ENCODE measurements at regions not wholly inside any gene's neighbourhood (a gene's known extent, or its start where the extent isn't known, plus 50 kb on each side); places are given as distances from the start of the nearest gene placed in this dataset.

DNA sequence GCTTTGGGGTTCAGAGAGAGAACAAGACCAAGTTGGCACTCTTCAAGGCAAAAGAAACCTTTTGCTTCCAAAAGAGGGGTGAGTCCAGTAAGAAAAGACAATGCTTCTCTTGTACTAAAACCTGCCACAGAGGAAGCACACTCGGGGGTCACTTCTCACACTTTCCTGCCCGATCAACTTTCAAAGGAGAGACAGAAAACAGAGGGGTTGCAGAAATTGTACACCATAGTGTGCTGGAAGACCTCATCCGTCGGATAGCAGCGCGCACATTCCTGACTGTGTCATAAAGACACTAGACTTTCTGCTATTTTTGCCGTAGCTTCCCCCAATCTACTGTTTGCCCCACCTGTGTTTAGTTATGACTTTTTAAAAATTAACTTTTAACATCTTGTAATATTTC, 66.9 kb downstream of the OR2K2 start:
- H3K27me3 ChIP-seq, result no peaks in the 10 kb centered on the region
- H3K9me3 ChIP-seq (ENCODE audit: low read depth), result no peaks in the 10 kb centered on the region
- H3K27ac ChIP-seq, result no peak overlapping the region
- H3K4me3 ChIP-seq, result no peak overlapping the region
- no peak for DNase-seq (ENCODE audit: low read depth in 1 of 2, low spot score in 1 of 2)
- TF ChIP-seq, protein P1, sequence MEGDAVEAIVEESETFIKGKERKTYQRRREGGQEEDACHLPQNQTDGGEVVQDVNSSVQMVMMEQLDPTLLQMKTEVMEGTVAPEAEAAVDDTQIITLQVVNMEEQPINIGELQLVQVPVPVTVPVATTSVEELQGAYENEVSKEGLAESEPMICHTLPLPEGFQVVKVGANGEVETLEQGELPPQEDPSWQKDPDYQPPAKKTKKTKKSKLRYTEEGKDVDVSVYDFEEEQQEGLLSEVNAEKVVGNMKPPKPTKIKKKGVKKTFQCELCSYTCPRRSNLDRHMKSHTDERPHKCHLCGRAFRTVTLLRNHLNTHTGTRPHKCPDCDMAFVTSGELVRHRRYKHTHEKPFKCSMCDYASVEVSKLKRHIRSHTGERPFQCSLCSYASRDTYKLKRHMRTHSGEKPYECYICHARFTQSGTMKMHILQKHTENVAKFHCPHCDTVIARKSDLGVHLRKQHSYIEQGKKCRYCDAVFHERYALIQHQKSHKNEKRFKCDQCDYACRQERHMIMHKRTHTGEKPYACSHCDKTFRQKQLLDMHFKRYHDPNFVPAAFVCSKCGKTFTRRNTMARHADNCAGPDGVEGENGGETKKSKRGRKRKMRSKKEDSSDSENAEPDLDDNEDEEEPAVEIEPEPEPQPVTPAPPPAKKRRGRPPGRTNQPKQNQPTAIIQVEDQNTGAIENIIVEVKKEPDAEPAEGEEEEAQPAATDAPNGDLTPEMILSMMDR (IDR thresholded peaks at IDR 0.05; ENCODE audit: low read depth, low read length), result no peak
- no peaks in the 10 kb centered on the region for H3K4me1 ChIP-seq (ENCODE audit: low read depth)
- no peaks in the 10 kb centered on the region for H3K36me3 ChIP-seq

GRCh38 chr9:111258875-111259271, 71.2 kb downstream of the OR2K2 start:
- DNase-seq (ENCODE audit: low read depth in 1 of 2, low spot score in 1 of 2), result no peak
- TF ChIP-seq, protein P1 (IDR thresholded peaks at IDR 0.05; ENCODE audit: low read depth, low read length), result no peak
- Histone ChIP-seq H3K27me3 (no peaks in the 10 kb centered on the region), H3K36me3 (no peaks in the 10 kb centered on the region), H3K4me3 (no peak overlapping the region), H3K9me3 (ENCODE audit: low read depth) (no peaks in the 10 kb centered on the region), H3K4me1 (ENCODE audit: low read depth) (no peaks in the 10 kb centered on the region), H3K27ac (no peak overlapping the region)

DNA sequence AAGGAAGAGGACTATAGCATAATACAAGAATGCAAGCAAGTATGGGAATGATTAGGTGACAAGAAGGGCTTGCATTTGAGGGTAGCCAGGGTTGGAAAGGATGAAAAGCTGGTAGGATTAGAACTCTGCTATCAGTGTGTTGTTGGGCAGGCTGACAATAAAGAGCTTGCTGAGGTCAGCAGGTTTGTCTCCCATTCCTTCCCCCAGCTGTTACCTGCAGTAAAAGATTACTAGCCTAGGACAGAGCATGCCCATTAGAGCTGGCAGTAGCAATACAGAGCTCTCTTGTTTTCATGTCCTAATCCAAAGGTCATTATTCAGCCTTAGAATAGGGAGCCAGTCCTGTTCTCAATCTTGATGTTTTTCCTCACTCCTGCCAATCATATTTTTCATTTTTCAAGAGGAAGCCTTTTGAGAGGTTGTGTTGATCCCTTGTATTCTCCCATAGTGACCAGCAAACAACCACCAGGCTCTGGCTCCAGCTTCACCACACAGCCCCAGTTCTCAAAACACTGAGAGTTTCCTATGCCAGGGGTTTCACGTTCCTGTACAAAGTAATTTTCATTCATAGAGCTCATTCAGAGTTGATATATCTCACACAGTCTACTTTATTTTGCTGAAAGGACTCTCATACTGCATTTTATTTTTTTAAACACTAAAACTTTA, 71.7 kb downstream of the OR2K2 start:
- no peaks in the 10 kb centered on the region for H3K27me3 ChIP-seq
- no peak overlapping the region for H3K4me3 ChIP-seq
- TF ChIP-seq, protein P1 (IDR thresholded peaks at IDR 0.05; ENCODE audit: low read depth, low read length), result no peak
- H3K9me3 ChIP-seq (ENCODE audit: low read depth), result no peaks in the 10 kb centered on the region
- no peaks in the 10 kb centered on the region for H3K4me1 ChIP-seq (ENCODE audit: low read depth)
- H3K36me3 ChIP-seq, result no peaks in the 10 kb centered on the region
- H3K27ac ChIP-seq, result no peak overlapping the region
- DNase-seq (ENCODE audit: low read depth in 1 of 2, low spot score in 1 of 2), result no peak

GRCh38 chr9:111253742-111254437, 76.1 kb downstream of the OR2K2 start:
- Histone ChIP-seq H3K4me1 (ENCODE audit: low read depth) (no peaks in the 10 kb centered on the region), H3K9me3 (ENCODE audit: low read depth) (no peaks in the 10 kb centered on the region), H3K27me3 (no peaks in the 10 kb centered on the region), H3K27ac (no peak overlapping the region), H3K36me3 (no peaks in the 10 kb centered on the region), H3K4me3 (no peak overlapping the region)
- no peak for DNase-seq (ENCODE audit: low read depth in 1 of 2, low spot score in 1 of 2)
- TF ChIP-seq, protein P1 (IDR thresholded peaks at IDR 0.05; ENCODE audit: low read depth, low read length), result no peak

DNA sequence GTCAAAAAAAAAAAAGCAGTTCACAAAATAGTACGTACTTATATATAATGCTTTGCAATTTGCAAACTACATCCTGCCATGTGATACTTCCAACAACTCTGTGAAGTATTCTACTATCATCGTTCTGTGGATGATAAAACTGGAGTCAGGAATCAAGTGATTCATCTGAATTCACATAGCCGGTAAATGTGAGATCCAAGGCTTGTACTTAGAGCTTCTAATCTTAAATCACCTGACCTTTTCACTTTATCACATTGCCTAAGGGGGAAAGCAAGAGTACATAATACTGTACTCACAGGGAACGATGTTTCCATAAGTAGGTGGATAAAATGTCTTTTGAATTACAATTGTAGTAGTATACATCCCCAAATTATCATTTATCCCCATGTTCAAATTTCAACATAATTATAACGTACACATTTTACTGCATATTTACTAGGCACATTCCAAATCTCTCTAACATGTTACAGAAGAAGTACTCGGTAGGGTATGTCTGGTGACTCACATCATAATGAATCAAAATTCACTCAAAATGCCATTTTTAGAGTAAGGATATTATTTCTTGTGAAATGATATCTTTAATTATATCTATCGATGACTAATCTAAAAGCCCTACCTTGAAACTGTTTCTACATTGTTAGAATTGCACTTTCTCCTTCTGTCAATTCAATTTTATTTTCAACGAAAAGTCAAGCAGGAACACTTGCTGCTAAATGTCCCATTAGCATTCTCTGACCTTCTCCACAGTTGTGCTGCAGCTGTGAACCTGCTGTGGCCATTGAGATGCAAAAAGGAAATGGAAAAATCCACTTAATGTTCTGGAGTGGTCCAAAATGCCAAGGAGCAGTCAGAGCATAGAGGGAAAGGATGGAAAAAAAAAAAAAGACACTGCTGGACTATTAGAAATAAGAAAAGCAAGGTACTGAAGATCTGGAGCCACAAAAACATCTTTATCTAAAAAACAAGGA, 78.9 kb downstream of the OR2K2 start:
- Histone ChIP-seq H3K4me3 (no peak overlapping the region), H3K9me3 (ENCODE audit: low read depth) (no peaks in the 10 kb centered on the region), H3K36me3 (no peaks in the 10 kb centered on the region), H3K4me1 (ENCODE audit: low read depth) (no peaks in the 10 kb centered on the region), H3K27me3 (no peaks in the 10 kb centered on the region), H3K27ac (no peak overlapping the region)
- TF ChIP-seq, protein P1 (IDR thresholded peaks at IDR 0.05; ENCODE audit: low read depth, low read length), result no peak
- DNase-seq (ENCODE audit: low read depth in 1 of 2, low spot score in 1 of 2), result no peak

All from cardiac muscle cell (in vitro differentiated cells and primary cell).